ENCODE measurements at regions not wholly inside any gene's neighbourhood (a gene's known extent, or its start where the extent isn't known, plus 50 kb on each side); places are given as distances from the start of the nearest gene placed in this dataset.
"Not testable (repeated sequence)": the region's sequence is repeated elsewhere in the genome, so short reads cannot be mapped to it uniquely, and the experiment has no call there.

- Histone ChIP-seq H3K4me1 (no peaks in the 10 kb centered on the region), H3K27me3 (no peaks in the 10 kb centered on the region), H3K27ac (no peak overlapping the region), H3K36me3 (replicated peaks in 1 of 2; ENCODE audit: insufficient read depth in 1 of 2, low read depth in 2 of 2) (no peaks in the 10 kb centered on the region), H3K4me3 (no peak overlapping the region), H3K9me3 (no peaks in the 10 kb centered on the region)
- DNase-seq (no peak), ATAC-seq (no peak)
- TF ChIP-seq CTCF (IDR thresholded peaks at IDR 0.05) (no peak), POLR2A (IDR thresholded peaks at IDR 0.05) (no peak)
- intact Hi-C loops (cut with DNase I), result no loop called here
- WGBS, 2 donors, result 69 to 79% methylated on average over 9 of the region's 9 CpGs
Observed at GRCh38 chr7:65453341-65454030, 79.8 kb downstream of the ZNF92 start.

GRCh38 chr7:65454469-65454868 lies 80.8 kb downstream of the ZNF92 start:
- Histone ChIP-seq H3K9me3 (no peaks in the 10 kb centered on the region), H3K4me1 (no peaks in the 10 kb centered on the region), H3K27me3 (no peaks in the 10 kb centered on the region), H3K36me3 (replicated peaks in 1 of 2; ENCODE audit: insufficient read depth in 1 of 2, low read depth in 2 of 2) (no peaks in the 10 kb centered on the region), H3K4me3 (no peak overlapping the region), H3K27ac (no peak overlapping the region)
- intact Hi-C loops (cut with DNase I), result no loop called here
- ATAC-seq (no peak), DNase-seq (no peak)
- no peak for TF ChIP-seq POLR2A (IDR thresholded peaks at IDR 0.05)
- TF ChIP-seq CTCF (IDR thresholded peaks at IDR 0.05), result no peak

- H3K4me1 ChIP-seq; ATAC-seq; H3K4me3 ChIP-seq; H3K27ac ChIP-seq; H3K27me3 ChIP-seq; DNase-seq; H3K36me3 ChIP-seq (replicated peaks in 1 of 2; ENCODE audit: insufficient read depth in 1 of 2, low read depth in 2 of 2); H3K9me3 ChIP-seq; intact Hi-C loops (cut with DNase I): not testable (repeated sequence)
- 43 to 51% methylated on average over 4 of the region's 4 CpGs for whole genome bisulfite sequencing, 2 donors
Observed at GRCh38 chr7:65455050-65455449, 81.4 kb downstream of the ZNF92 start.

- ATAC-seq (no peak), DNase-seq (no peak)
- no peaks in the 10 kb centered on the region for H3K9me3 ChIP-seq
- no peaks in the 10 kb centered on the region for H3K27me3 ChIP-seq
- intact Hi-C loops (cut with DNase I), result no loop called here
- no peaks in the 10 kb centered on the region for H3K4me1 ChIP-seq
- H3K36me3 ChIP-seq (replicated peaks in 1 of 2; ENCODE audit: insufficient read depth in 1 of 2, low read depth in 2 of 2), result no peaks in the 10 kb centered on the region
- TF ChIP-seq POLR2A (IDR thresholded peaks at IDR 0.05), result no peak
- TF ChIP-seq CTCF (IDR thresholded peaks at IDR 0.05), result no peak
- H3K4me3 ChIP-seq, result no peak overlapping the region
- 50 to 64% methylated on average over 5 of the region's 5 CpGs for WGBS, 2 donors
- no peak overlapping the region for H3K27ac ChIP-seq
Observed at GRCh38 chr7:65457705-65458104, 84.0 kb downstream of the ZNF92 start.

- no peaks in the 10 kb centered on the region for H3K9me3 ChIP-seq
- no peak overlapping the region for H3K27ac ChIP-seq
- ATAC-seq, result no peak
- no peak for DNase-seq
- no peaks in the 10 kb centered on the region for H3K4me1 ChIP-seq
- no peak overlapping the region for H3K4me3 ChIP-seq
- H3K27me3 ChIP-seq, result no peaks in the 10 kb centered on the region
- intact Hi-C loops (cut with DNase I), result no loop called here
- no peaks in the 10 kb centered on the region for H3K36me3 ChIP-seq (replicated peaks in 1 of 2; ENCODE audit: insufficient read depth in 1 of 2, low read depth in 2 of 2)
- TF ChIP-seq POLR2A (IDR thresholded peaks at IDR 0.05) (no peak), CTCF (IDR thresholded peaks at IDR 0.05) (no peak)
- WGBS, 2 donors, result 57 to 62% methylated on average over 4 of the region's 4 CpGs
Observed at GRCh38 chr7:65459438-65459837, 85.8 kb downstream of the ZNF92 start.

All from body of pancreas (tissue), 4 donors.